KMS-11 (cell line): ENCODE measurements at regions not wholly inside any gene's neighbourhood (a gene's known extent, or its start where the extent isn't known, plus 50 kb on each side); places are given as distances from the start of the nearest gene placed in this dataset.

Experiments used
- H2AFZ ChIP-seq: fragments of 200-600 bp; sonication (generic); 2 replicates; pipeline ENCODE4 v1.6.1; 2016; ENCODE audit warnings: antibody characterized with exemption, mixed run types, low read depth
- H3K27ac ChIP-seq: fragments of 200-600 bp; sonication (generic); 2 replicates; pipeline ENCODE4 v1.6.1; 2016; ENCODE audit warnings: mild to moderate bottlenecking, mixed run types
- H3K27me3 ChIP-seq: fragments of 200-600 bp; sonication (generic); 2 replicates; pipeline ENCODE4 v1.6.1; 2017; ENCODE audit warnings: mild to moderate bottlenecking, low read depth, mixed run types, moderate library complexity; ENCODE audit not compliant: insufficient read depth
- H3K36me3 ChIP-seq: fragments of 200-600 bp; sonication (generic); 2 replicates; pipeline ENCODE4 v1.6.1; 2017; ENCODE audit warnings: mild to moderate bottlenecking, mixed run types; ENCODE audit not compliant: insufficient read depth
- H3K4me1 ChIP-seq: fragments of 200-600 bp; sonication (generic); 2 replicates; pipeline ENCODE4 v1.6.1; 2016; ENCODE audit warnings: mild to moderate bottlenecking, low read depth, mixed run types; ENCODE audit not compliant: poor library complexity, severe bottlenecking
- H3K4me2 ChIP-seq: fragments of 200-600 bp; sonication (generic); 2 replicates; pipeline ENCODE4 v1.7.0; 2016; ENCODE audit warnings: mild to moderate bottlenecking, mixed run types
- H3K4me3 ChIP-seq: fragments of 200-600 bp; sonication (generic); IDR thresholded peaks from 2 replicates; pipeline ENCODE4 v1.6.1; 2017; ENCODE audit warnings: low read depth, low read length, mixed read lengths; ENCODE audit not compliant: insufficient read depth
- H3K79me2 ChIP-seq: fragments of 200-600 bp; sonication (generic); 2 replicates; pipeline ENCODE4 v1.6.1; 2016; ENCODE audit warnings: low read depth, mixed run types; ENCODE audit not compliant: insufficient read depth
- H3K9ac ChIP-seq: fragments of 200-600 bp; sonication (generic); 2 replicates; pipeline ENCODE4 v1.6.1; 2016; ENCODE audit warnings: mild to moderate bottlenecking, mixed run types
- H4K20me1 ChIP-seq: fragments of 200-600 bp; sonication (generic); 2 replicates; pipeline ENCODE4 v1.6.1; 2016; ENCODE audit warnings: mild to moderate bottlenecking, mixed run types; ENCODE audit not compliant: insufficient read depth
- TF ChIP-seq, protein P1 (sequence below): fragments of 200-600 bp; sonication (generic); conservative IDR thresholded peaks from 2 replicates; pipeline ENCODE4 v1.6.1; 2017; ENCODE audit warnings: low read depth, mild to moderate bottlenecking, antibody characterized with exemption, low read length, moderate library complexity, mixed read lengths

GRCh38 chr3:153001210-153002078, 160.6 kb upstream of the RAP2B start:
- Histone ChIP-seq H3K36me3 (no peaks in the 10 kb centered on the region), H2AFZ (no peak overlapping the region), H3K4me1 (no peaks in the 10 kb centered on the region), H3K4me3 (no peak overlapping the region), H4K20me1 (no peaks in the 10 kb centered on the region), H3K4me2 (no peak overlapping the region), H3K9ac (no peak overlapping the region), H3K27ac (no peak overlapping the region), H3K79me2 (no peaks in the 10 kb centered on the region), H3K27me3 (no peaks in the 10 kb centered on the region)
- TF ChIP-seq, protein P1, sequence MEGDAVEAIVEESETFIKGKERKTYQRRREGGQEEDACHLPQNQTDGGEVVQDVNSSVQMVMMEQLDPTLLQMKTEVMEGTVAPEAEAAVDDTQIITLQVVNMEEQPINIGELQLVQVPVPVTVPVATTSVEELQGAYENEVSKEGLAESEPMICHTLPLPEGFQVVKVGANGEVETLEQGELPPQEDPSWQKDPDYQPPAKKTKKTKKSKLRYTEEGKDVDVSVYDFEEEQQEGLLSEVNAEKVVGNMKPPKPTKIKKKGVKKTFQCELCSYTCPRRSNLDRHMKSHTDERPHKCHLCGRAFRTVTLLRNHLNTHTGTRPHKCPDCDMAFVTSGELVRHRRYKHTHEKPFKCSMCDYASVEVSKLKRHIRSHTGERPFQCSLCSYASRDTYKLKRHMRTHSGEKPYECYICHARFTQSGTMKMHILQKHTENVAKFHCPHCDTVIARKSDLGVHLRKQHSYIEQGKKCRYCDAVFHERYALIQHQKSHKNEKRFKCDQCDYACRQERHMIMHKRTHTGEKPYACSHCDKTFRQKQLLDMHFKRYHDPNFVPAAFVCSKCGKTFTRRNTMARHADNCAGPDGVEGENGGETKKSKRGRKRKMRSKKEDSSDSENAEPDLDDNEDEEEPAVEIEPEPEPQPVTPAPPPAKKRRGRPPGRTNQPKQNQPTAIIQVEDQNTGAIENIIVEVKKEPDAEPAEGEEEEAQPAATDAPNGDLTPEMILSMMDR, result no peak

DNA sequence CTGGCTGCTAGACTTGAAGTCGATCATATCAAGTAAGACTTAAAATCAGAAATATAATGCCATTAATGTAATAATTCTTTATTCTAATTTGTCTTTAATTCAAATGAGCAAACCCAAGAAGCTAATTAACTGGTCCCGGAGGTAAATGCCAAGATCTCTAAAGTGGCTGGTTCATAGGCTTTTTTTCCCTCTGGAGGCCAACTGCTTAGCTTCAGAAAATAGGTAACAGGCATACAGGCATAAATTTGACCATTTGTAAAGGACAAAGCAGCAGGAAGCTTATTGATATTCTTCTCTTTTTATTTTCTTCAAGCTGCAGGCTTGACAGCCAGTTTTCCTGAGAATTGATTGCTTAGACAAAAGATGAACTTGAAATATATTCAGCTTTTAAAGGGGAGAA, 158.6 kb upstream of the RAP2B start:
- Histone ChIP-seq H3K36me3 (no peaks in the 10 kb centered on the region), H3K79me2 (no peaks in the 10 kb centered on the region)

DNA sequence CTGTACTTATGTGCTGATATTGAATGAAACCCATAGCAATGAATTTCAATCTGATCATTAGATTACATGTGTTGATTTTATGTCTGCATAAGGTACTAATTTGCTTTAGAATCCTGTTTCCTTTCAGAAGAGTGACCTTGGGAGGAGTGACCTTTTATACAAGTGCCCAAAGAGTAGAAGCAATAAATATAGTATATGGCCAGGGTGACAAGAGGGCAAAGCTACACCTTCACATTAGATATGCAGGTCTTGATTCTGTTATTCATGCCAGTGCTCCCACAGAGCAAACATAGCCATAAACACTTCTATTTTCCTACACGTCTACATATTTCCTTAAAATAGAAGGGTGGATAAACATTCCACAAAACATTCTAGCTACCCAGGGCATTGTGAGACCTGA, 158.2 kb upstream of the RAP2B start:
- Histone ChIP-seq H3K4me2 (no peak overlapping the region), H3K79me2 (no peaks in the 10 kb centered on the region), H3K36me3 (no peaks in the 10 kb centered on the region), H3K27ac (no peak overlapping the region), H2AFZ (no peak overlapping the region), H3K9ac (no peak overlapping the region), H4K20me1 (no peaks in the 10 kb centered on the region), H3K4me1 (no peaks in the 10 kb centered on the region), H3K4me3 (no peak overlapping the region), H3K27me3 (no peaks in the 10 kb centered on the region)
- TF ChIP-seq, protein P1, result no peak

More for the DNA sequence above, 158.6 kb upstream of the RAP2B start:
- Histone ChIP-seq H4K20me1 (no peaks in the 10 kb centered on the region), H3K27me3 (no peaks in the 10 kb centered on the region), H3K4me3 (no peak overlapping the region), H3K4me1 (no peaks in the 10 kb centered on the region), H3K4me2 (no peak overlapping the region), H2AFZ (no peak overlapping the region), H3K9ac (no peak overlapping the region), H3K27ac (no peak overlapping the region)
- TF ChIP-seq, protein P1, result no peak

- Histone ChIP-seq H3K79me2 (no peaks in the 10 kb centered on the region), H3K4me1 (no peaks in the 10 kb centered on the region), H4K20me1 (no peaks in the 10 kb centered on the region), H3K27ac (no peak overlapping the region), H3K9ac (no peak overlapping the region), H3K27me3 (no peaks in the 10 kb centered on the region), H3K36me3 (no peaks in the 10 kb centered on the region), H2AFZ (no peak overlapping the region), H3K4me2 (no peak overlapping the region), H3K4me3 (no peak overlapping the region)
- TF ChIP-seq, protein P1, result no peak
Measured at GRCh38 chr3:153008226-153008625, 153.8 kb upstream of the RAP2B start.
